Gastroesophageal sphincter (tissue), 3 donors: ENCODE measurements at regions not wholly inside any gene's neighbourhood (a gene's known extent, or its start where the extent isn't known, plus 50 kb on each side); places are given as distances from the start of the nearest gene placed in this dataset.

Experiments used
- CTCF ChIP-seq, 4 experiments: fragments of 200-600 bp in 2 of 4; fragments of 450-650 bp in 2 of 4; sonication (generic) in 1 of 4; IDR thresholded peaks; one replicate each; pipeline ENCODE4 v1.5.1; 2017 to 2019; ENCODE audit warnings: antibody characterized with exemption in 4 of 4, mild to moderate bottlenecking in 2 of 4, moderate library complexity in 2 of 4
- POLR2A ChIP-seq, 2 donors: fragments of 450-650 bp; IDR thresholded peaks; one replicate each; pipeline ENCODE4 v1.6.1; 2017; ENCODE audit warnings: antibody characterized with exemption in 2 of 2, mild to moderate bottlenecking in 2 of 2, moderate library complexity in 1 of 2
- POLR2AphosphoS5 ChIP-seq: sonication (generic); formaldehyde crosslinking; IDR thresholded peaks from one replicate; pipeline ENCODE4 v1.6.1; 2017; ENCODE audit warnings: antibody characterized with exemption

GRCh38 chr4:133863153-133863552 is 338.4 kb downstream of the PABPC4L start:
- TF ChIP-seq CTCF (IDR thresholded peaks at IDR 0.05) (no peak), POLR2A (IDR thresholded peaks at IDR 0.05) (no peak), POLR2AphosphoS5 (no peak)
